GM21381 (cell line): ENCODE measurements at regions not wholly inside any gene's neighbourhood (a gene's known extent, or its start where the extent isn't known, plus 50 kb on each side); places are given as distances from the start of the nearest gene placed in this dataset.
A peak's percentile ranks its signal among the peaks of the same experiment; 100 is the strongest.

Source experiments
- ATAC-seq: cut with Tn5 transposase; IDR thresholded peaks from one replicate; pipeline ENCODE4 v1.9.1; 2021; ENCODE audit warnings: mild to moderate bottlenecking, moderate library complexity; ENCODE audit not compliant: unreplicated experiment

- ATAC-seq: no peak
Measured at GRCh38 chr9:87148331-87149104, 201.2 kb upstream of the GAS1 start.

DNA sequence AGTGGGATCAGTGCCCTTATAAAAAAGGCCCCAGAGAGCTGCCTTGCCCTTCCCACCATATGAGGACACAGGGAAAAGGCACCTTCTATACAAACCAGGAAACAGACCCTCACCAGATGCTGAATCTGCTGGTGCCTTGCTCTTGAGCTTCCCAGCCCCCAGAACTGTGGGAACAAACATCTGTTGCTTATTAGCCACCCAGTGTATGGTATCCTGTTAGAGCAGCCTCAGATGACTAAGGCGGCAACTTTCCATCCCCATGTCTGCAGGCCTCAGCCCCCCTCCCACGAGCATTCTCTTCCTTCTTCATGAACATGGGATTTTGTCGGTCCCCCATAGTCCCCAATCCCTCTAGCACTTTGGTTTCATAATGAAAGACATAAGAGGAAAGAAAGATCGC is 202.5 kb upstream of the GAS1 start:
- ATAC-seq: no peak

DNA sequence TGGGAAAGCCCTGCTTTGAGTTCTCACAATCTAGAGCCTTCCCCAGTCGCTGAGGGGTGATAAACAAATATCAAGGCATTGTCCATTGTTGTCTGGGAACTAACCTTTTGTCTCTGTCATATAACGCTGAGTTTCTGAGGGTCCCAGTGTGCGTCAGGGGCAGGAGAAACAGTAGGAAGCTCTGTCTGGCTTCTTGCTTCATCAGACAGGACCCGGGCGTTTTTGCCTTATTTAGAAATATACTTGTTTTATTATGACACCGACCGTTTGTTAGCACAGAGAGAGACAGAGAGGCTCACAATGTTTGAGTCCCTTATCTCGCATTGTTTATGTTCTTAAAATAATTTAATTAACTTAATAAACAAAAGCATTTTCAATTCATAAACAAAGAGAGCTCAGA is 204.9 kb upstream of the GAS1 start:
- no peak for ATAC-seq

- no peak for ATAC-seq
Measured at GRCh38 chr9:87156247-87156646, 208.9 kb upstream of the GAS1 start.

DNA sequence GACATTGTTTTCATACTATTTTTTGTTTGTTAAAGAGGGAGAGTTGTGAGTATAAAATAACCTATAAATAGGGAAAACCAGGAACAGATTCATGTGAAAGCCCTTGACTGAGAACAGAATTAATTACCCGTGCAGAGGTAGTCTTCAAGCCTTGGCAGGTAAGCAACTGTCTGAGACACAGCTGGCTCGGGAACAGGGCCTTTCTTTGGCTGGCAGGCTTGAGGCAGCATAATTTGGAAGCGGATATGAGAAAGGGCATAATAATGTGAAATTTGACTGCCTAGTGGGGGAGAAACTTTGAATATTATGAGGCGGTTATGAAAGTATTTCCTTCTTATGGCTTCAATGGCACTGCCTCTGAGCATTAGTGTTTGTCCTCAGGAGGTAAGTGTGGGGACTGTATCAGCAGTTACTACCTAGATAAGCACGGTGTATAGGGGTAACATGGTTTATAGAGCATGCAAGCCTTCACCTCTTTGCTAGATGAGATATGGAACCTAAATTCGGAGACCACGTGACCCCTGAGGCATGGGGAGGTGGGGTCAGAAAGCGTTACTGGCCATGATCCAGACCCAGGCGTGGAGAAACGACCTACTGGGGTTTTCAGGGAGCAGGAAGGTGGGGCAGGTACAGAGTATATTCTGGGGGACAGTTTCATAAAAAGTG is 210.2 kb upstream of the GAS1 start:
- ATAC-seq: no peak

- no peak for ATAC-seq
Measured at GRCh38 chr9:87158765-87159164, 211.5 kb upstream of the GAS1 start.

DNA sequence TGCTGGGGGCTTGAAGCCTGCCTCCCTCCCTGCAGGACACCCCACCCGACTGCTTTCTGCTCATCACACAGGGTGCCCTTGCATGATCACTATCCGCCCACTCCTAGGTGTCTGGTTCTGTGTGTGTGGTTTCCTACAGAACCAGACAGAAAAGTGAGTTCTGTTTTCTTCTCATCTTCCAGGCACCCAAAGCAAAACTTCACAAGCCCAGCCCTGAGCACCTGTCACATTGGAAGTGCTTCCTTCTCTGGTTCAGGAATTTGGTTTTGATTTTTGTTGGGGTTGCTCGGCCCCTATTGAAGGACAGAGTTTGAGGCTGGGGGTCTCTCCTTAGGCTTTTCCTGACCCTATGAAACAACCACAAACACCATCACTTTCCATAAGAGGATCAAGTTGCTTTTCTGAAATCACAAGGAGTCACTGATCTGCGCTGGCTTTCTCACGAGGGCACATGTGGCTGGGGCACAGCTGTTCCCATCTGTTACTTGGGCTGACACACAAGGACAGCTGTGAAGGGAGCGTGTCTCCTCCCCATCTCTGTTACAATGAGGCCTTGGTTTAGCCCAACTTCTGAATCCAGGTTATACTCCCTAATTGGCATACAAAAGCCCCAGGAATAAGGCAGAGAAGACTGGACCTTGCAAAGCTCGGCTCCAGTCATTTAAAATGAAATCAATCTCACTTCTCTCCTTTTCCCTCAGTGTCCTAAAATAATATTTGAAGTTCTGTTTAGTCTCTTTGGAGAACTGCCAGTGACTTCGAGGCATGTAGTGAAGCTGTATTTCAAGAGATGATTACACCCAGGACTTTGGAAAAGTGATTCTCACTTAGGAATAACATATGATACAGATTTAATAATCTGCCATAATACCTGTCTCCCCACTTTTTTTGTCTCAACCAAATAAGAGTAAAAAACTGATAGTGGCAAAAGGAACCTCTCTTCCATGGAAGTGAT is 213.1 kb upstream of the GAS1 start:
- no peak for ATAC-seq

GRCh38 chr9:87167161-87167560 is 219.9 kb upstream of the GAS1 start:
- no peak for ATAC-seq

GRCh38 chr9:87167582-87167981 is 220.3 kb upstream of the GAS1 start:
- no peak for ATAC-seq

DNA sequence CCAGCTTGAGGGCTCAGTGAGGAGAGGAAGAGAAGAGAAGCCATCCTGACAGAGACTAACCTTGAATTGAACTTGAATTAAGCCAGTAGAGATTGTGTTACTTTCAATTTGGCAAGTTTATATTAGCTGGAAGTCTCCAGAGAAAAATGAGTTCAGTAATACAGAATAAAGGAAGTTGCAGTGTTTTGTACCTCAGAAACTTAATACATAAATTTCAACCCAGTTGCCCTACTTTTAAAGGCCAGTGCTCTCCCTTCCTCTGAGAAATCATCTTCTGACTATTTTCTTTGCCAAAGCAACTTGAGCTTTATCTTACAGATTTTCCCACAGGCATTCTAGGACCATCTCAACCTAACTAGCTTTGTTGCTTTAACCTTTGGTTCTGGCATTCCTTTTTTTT is 231.0 kb upstream of the GAS1 start:
- ATAC-seq: no peak

- ATAC-seq: no peak
Measured at GRCh38 chr9:87179553-87180340, 232.4 kb upstream of the GAS1 start.

DNA sequence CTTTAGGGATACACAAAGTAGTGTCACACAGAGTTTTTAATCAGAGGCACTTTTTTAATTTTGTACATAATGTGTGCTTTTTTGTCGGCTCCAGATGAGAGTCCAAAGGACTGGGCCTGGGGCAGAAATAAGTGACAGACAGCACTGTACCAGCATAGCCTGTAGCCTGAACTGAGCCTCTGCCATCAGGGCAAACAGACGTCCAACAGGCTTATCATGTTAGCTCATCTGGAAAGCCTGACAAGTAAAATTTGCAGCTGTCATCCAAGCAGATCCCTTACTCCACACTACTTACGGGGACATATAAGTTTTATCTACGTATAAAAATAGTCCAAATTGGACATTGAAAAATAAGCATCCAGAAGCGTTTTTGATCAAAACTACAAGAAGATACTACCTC is 233.1 kb upstream of the GAS1 start:
- ATAC-seq: no peak

DNA sequence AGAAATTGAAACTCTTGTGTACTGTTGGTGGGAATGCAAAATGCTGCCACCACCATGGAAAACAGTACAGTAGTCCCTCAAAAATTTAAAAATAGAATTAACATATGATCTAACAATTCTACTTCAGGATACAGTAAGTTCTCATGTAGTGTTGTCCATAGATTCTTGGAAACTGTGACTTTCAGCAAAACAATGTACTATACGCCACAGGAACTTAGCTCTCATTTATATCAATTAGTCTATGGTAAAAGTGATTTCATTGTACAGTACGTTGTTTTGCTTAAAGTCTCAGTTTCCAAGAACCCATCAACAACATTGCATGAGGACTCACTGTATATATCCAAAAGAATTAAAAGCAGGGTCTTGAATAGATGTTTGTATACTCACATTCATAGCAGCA is 233.5 kb upstream of the GAS1 start:
- no peak for ATAC-seq

DNA sequence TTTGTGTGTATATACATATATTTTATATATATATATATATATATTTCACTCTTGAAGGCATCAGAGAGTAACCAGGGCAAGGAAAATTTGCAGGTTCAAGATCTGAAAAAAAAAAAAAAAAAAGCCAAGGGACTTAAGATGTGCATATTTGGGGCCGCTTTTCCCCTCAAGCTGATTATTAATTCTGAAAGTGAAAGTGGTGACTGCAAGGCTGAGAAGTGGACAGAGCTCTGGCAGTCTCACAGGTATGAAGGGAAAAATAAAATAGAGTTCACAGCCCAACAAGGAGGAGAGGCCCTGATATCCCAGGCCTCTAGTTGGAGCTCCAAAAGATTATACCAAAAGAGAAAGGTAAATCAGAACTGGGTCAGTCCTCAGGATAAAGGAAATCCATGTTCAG is 234.4 kb upstream of the GAS1 start:
- peak; percentile 75 for ATAC-seq

GRCh38 chr9:87184956-87185642 is 237.8 kb upstream of the GAS1 start:
- no peak for ATAC-seq

DNA sequence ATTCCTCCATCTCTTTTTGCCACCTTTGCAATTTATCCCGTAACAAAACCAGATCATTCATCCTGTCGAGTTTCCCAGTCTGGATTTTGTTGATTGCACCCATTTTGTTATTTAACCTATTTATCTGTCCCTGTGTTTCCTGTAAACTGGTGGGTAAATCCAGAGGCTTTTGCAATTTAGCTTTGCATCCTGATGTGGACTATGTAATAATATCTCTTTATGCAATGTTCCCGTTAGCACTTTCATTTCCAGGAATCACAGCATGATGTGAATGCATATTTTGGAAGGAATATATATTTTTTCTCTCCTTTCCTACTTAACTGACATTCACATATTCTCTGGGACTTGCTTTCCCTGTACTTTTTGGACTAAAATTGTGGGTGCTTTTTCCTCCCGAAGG is 240.3 kb upstream of the GAS1 start:
- ATAC-seq: no peak

GRCh38 chr9:87189006-87189405 is 241.7 kb upstream of the GAS1 start:
- ATAC-seq: no peak

- no peak for ATAC-seq
Measured at GRCh38 chr9:87193151-87193550, 245.8 kb upstream of the GAS1 start.

GRCh38 chr9:87193925-87194868 is 246.9 kb upstream of the GAS1 start:
- ATAC-seq: no peak
